Smooth muscle cell of the brain vasculature (primary cell): ENCODE measurements at regions not wholly inside any gene's neighbourhood (a gene's known extent, or its start where the extent isn't known, plus 50 kb on each side); places are given as distances from the start of the nearest gene placed in this dataset.

Experiments used
- DNase-seq: peaks from one replicate; pipeline ENCODE4 v3.0.0-alpha.2; 2012; ENCODE audit warnings: low read depth, low spot score

GRCh38 chr1:110765640-110766335 lies 91.0 kb upstream of the KCNA3 start:
- no peak for DNase-seq

- no peak for DNase-seq
Measured at GRCh38 chr1:110763149-110763548, 88.4 kb upstream of the KCNA3 start.

- DNase-seq: no peak
Measured at GRCh38 chr1:110760321-110760720, 85.6 kb upstream of the KCNA3 start.

GRCh38 chr1:110756506-110756905 lies 81.8 kb upstream of the KCNA3 start:
- no peak for DNase-seq

GRCh38 chr1:110752941-110753725 lies 78.4 kb upstream of the KCNA3 start:
- DNase-seq: no peak

GRCh38 chr1:110750562-110750961 lies 75.8 kb upstream of the KCNA3 start:
- no peak for DNase-seq

- DNase-seq: no peak
Measured at GRCh38 chr1:110749960-110750359, 75.2 kb upstream of the KCNA3 start.

GRCh38 chr1:110746644-110747259 lies 72.0 kb upstream of the KCNA3 start:
- DNase-seq: peak; percentile 4

GRCh38 chr1:110743397-110743796 lies 68.7 kb upstream of the KCNA3 start:
- no peak for DNase-seq

GRCh38 chr1:110736900-110737605 lies 62.3 kb upstream of the KCNA3 start:
- no peak for DNase-seq

- DNase-seq: no peak
Measured at GRCh38 chr1:110734133-110734680, 59.5 kb upstream of the KCNA3 start.

- DNase-seq: no peak
Measured at GRCh38 chr1:110731529-110731928, 56.8 kb upstream of the KCNA3 start.

GRCh38 chr1:110728388-110729001 lies 53.8 kb upstream of the KCNA3 start:
- DNase-seq: no peak

GRCh38 chr1:110727246-110727645 lies 52.5 kb upstream of the KCNA3 start:
- no peak for DNase-seq

- no peak for DNase-seq
Measured at GRCh38 chr1:110726755-110727154, 52.0 kb upstream of the KCNA3 start.
